Pulmonary artery endothelial cell (primary cell): ENCODE measurements at regions not wholly inside any gene's neighbourhood (a gene's known extent, or its start where the extent isn't known, plus 50 kb on each side); places are given as distances from the start of the nearest gene placed in this dataset.
"Not testable (repeated sequence)": the region's sequence is repeated elsewhere in the genome, so short reads cannot be mapped to it uniquely, and the experiment has no call there.

Source experiments
- DNase-seq: peaks from one replicate; pipeline ENCODE4 v3.0.0-alpha.2; 2011; ENCODE audit warnings: low read depth, low spot score

DNA sequence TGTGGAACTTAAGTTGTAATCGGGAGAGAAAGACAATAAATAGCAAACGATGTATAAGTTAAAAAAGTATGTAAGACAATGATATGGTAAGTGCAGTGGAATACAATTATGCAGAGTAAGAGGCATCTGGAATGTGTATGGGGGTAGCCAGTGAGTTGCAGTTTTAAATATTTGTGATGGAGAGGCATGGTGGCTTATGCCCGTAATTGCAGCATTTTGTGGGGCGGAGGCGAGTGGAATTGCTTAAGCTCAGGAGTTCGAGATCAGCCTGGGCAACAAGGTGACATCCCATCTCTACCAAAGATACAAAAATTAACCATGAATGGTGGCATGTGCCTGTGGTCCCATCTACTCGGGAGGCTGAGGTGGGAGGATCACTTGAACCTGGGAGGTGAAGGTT, 52.5 kb upstream of the WDFY3 start:
- no peak for DNase-seq

DNA sequence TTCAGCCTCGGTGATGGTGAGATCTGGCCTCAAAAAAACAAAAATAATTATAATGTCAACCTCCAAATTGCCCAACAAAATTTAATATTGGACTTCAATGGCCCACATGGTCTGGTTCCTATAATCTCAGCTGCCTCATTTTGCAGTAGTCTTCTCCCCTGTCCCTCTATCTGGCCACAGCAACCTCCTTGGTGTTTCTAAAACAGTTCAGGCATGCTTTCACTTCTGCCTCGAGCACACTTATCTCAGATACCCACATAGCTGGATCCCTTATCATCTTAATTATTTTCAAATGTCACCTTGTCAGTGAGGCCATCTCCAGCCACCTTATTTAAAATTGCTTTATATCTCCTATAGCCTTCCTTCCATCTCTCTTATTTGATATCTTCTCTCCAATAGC, 52.9 kb upstream of the WDFY3 start:
- DNase-seq = no peak

DNA sequence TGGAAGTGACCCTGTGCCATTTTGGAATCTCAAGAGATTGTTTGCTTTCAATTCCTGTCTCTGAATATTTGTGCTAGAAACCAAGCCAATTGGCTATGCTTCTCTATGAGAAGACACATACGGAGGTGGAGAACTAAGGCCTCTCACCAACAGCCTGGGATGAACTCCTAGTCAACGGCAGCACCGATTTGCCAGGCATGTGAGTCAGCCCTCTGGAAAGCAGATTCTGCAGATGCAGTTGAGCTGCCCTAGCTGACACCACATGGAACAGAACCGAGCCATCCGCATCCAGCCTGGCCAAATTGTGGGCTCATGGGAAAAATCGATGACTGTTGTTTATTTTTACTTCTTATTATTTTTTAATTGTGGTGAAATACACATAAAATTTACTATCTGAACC, 58.2 kb upstream of the WDFY3 start:
- DNase-seq = no peak

DNA sequence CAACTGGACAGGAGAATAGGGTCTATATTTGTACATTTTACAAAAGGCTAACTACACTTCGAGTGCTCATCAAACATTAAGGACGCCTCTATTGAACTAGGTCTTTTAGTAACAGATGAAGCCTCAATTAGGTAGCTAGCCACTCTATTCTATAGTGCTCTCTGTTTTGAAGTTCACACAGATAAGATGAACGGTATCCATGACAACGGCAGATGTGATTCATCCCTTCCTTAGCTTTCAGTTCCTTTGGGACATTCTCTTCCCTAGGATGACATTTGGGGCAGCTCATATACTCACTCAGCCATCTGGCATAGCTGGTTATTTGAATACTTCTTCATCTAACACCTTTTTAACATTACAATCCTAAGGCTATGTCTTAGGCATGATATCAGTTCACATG, 62.4 kb upstream of the WDFY3 start:
- no peak for DNase-seq

DNA sequence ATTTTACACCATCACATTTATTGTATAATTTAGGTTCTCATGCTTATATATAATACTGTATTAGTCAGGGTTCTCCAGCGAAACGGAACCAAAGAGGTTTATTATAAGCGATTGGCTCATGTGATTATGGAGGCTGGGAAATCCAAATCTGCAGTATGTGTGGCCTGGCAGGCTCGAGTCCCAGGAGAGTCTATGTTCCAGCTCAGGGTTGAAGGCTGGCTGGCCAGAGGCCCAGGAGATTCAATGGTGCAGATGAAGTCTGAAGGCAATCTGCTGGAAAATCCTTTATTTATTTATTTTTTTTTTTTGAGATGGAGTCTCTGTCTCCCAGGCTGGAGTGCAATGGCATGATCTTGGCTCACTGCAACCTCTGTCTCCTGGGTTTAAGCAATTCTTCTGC, 63.0 kb upstream of the WDFY3 start:
- DNase-seq = no peak

DNA sequence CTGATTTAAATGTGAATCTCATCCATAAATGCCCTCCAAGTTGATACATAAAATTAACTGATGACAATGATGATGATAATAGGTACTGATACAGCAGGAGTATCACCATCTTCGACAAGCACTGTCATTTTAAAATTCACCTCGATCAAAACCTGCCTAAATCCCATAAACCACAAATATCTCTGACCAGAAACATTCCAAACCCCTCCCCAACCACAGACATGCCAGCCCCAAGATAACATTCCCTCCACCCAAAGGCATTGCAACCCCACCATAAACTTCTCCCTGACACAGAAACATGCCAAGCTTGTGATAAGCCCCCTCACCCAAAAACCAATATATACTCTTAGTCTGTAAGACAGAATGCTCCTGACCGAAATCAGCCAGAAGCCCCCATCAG, 63.7 kb upstream of the WDFY3 start:
- DNase-seq = no peak

DNA sequence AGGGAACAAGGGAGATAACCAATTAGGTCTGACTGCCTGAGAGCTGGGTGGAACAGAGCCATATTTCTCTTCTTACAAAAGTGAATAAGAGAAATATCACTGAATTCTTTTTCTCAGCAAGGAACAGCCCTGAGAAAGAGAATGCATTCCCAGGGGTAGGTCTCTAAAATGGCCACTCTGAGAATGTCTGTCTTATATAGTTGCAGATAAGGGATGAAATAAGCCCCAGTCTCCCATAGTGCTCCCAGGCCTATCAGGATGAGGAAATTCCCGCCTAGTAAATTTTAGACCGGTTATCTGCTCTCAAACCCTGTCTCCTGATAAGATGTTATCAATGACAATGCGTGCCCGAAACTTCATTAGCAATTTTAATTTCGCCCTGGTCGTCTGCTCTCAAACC, 67.3 kb upstream of the WDFY3 start:
- DNase-seq = not testable (repeated sequence)

DNA sequence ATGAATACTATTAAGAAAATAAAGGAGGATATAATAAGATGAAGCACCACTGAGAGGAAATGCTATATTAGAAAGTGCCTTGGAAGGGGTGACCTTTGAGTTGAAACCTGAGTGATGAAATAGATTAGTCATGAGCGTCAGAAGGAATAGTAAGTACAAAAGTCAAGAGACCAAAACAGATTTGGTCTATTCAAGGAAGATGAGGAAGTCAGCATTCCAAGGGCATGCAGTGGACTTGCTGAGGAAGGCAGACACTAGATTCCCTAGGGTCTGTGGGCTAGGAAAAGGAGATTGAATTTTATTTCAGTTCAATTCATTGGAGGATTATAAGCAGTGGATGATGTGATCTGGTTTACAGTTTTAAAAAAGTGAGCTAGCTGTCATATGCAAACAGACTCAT, 73.0 kb upstream of the WDFY3 start:
- no peak for DNase-seq

DNA sequence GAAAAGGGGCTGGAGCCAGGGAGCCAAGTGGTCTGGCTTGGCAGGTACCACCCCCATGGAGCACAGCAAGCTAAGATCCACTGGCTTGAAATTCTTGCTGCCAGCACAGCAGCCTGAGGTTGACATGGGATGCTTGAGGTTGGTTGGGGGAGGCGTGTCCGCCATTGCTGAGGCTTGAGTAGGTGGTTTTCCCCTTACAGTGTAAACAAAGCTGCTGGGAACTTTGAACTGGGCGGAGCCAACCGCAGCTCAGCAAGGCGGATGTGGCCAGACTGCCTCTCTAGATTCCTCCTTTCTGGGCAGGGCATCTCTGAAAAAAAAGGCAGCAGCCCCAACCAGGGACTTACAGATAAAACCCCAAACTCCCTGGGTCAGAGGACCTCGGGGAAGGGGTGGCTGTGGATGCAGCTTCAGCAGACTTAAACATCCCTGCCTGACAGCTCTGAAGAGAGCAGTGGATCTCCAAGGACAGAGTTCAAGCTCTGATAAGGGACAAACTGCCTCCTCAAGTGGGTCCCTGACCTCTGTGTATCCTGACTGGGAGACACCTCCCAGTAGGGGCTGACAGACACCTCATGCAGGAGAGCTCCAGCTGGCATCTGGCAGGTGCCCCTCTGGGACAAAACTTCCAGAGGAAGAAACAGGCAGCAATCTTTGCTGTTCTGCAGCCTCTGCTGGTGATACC, 77.5 kb upstream of the WDFY3 start:
- not testable (repeated sequence) for DNase-seq

DNA sequence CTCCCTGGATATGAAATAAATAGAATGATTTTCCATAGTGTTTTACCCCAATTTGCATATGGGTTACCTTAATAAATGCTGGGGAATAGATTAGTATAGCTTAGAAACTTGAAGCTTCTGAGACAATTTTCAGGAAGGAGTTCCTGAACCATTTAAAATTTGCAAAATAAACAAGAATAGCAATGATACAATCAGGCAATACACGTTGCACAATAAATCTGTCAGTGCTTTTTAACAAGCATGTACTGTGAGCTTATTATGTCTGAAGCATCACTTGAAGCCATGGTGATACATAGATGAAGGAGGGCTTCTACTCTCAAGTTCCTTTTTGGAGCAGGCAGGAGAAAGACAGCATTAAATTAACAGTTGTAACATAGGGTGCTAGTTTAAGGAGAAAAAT, 84.2 kb upstream of the WDFY3 start:
- no peak for DNase-seq

DNA sequence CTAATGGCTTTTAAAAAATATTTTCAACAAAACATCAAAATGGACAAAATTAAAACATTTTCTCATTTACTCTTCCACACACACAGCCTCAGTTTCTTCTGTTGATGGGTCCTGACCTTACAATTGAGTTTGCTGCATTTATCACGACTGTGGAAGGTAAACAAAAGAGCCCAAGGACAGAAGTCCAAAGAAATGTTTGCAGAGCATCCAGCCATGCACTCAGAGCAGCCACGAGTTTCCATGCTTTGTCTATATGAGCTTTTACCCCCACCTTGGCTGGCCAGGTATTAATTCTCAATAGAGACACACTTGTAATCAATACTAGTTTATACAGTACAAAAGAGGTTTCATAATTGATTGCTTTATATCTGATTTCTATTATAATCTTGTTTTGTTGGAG, 85.0 kb upstream of the WDFY3 start:
- no peak for DNase-seq

DNA sequence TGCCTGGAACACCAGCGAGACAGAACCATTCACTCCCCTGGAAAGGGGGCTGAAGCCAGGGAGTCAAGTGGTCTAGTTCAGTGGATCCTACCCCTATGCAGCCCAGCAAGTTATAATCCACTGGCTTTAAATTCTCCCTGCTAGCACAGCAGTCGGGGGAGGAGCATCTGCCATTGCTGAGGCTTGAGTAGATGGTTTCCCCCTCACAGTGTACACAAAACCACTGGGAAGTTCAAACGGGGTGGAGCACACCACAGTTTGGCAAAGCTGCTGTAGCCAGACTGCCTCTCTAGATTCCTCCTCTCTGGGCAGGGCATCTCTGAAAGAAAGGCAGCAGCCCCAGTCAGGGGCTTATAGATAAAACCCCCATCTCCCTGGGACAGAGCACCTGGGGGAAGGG, 88.4 kb upstream of the WDFY3 start:
- DNase-seq = not testable (repeated sequence)

DNA sequence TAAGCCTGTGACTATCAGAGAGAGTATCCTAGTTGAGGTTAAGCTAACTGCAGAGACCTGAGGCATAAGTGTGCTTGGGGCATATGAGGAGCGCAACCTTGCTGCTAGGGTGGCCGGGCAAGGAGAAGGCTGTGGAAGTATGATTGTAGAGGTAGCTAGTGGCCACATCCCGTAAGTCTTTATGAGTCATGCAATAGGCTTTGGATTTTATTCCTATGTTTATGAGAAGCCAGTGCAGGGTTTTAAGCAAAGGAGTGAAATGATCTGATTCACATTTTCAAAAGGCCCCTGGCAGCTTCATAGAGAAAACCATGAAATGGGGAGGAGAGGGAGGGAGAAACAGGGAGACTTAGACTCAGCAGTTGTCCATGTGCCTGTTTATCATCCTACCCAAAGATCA, 92.1 kb upstream of the WDFY3 start:
- DNase-seq = no peak

DNA sequence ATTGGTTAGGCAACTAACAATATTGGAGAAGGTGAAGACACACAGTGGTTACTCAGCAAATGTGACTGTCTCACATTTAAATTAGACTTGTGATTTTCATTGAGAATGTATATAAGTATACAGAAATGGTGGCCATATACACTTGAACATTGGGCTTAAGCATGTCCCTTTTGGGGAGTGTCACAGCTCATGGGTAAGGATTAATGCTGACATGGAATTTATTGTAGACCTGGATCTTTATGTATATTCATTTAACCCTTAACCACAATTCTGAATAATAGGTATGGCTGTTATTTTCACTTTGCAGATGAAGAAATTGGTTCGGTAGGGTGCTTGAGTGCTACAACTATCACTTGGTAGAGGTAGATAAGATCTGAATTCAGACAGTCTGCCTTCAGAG, 95.5 kb upstream of the WDFY3 start:
- no peak for DNase-seq

DNA sequence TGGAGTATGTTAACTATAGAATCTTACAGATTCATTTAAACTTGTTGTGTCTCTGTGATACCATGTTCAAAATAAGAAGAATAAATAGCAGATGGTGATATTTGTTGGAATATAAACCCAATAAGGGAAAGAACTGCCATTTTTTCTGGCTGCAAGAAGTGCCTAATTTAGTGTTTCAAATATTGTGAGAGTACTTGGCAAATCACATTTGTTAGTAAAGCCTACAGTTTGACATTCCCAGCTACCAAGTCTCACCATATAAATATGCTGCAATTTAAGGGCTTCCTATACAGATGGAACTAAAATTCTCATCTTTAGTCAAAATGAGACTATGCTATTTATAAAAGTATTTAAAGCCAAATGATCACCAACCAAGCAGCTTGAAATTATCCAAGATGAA, 96.0 kb upstream of the WDFY3 start:
- DNase-seq = no peak

DNA sequence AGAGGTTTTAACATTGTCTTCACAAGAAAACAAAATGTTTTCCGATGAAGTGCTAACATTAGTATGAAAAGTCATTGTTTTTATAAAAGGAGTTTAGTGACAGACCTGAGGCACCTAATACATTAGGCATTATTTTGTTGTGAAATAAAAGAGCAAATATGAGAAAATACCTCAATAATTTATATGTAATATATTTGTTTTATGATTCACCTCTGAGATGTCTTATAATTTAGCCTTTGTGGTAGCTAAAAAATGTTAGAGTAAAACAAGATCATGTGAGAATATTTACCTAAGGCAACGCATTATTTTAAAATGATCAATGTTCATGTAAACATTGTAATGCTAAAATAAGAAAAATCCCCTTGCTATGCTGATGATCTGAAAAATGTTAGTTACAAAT, 100.9 kb upstream of the WDFY3 start:
- no peak for DNase-seq

DNA sequence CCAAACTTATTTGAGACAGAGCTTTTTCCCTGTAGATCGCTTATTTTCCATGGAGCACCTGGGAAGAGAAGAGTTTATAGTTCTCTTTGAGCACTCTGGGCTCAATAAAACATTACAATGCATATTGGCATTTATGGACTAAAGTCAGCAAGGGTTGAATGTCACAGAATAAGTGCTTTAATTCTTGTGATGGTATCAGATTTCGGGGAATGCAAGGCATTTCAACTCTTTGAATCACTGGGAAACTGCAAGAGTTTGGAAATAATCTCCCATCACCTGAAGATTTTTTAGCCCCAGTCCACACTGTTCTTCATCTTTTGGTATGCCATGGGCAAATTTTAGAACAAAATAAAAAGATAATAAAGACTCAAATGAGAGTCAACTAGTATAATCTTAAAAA, 111.5 kb upstream of the WDFY3 start:
- no peak for DNase-seq

DNA sequence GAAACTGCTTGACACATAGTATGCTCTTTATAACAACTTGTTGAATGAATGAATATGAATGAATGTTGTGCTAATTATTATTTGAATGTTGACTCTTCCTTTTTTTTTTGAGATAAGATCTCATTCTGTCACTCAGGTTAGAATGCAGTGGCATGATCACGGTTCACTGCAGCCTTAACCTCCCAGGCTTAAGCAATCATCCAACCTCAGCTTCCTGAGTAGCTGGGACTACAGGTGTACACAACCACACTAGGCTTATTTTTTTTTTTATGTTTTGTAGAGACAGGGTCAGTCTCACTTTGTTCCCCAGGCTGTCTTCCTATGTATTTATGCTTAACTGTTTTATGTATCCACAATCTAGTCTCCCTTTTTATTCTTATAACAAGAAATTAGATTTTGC, 114.7 kb upstream of the WDFY3 start:
- no peak for DNase-seq

DNA sequence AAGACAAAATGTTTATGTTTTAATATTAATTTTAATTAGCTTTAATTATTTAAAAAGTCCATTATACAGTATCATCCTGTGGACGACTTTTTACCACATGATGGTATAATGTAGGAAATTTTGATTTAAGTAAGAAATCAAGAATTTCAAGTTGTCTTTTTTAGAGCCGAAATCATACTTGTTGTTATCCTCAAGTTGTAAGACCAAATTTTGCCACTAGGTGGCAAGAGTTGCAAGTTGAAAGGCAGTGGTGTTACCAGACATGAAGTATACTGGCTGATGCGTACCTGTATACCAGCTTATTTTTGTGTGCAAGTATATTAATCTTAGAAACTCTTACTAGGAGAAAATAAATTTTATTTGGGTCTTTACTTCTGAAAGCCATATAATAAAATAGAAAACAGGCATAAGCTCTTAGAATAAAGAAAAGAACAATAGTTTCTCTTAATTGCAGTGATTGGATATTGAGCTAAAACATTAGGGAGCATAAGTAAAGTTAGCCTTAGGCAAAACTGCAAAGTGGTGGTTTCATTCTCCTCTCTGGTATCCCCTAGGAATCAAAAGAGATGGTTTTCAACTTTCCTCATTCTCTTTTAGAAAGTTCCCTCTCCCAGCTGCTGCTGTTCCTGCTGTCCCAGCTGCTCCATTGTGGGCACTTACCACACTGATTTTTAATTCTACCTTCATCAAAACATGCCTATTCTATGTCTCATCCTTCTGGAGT, 118.0 kb upstream of the WDFY3 start:
- peak; percentile 39 for DNase-seq

DNA sequence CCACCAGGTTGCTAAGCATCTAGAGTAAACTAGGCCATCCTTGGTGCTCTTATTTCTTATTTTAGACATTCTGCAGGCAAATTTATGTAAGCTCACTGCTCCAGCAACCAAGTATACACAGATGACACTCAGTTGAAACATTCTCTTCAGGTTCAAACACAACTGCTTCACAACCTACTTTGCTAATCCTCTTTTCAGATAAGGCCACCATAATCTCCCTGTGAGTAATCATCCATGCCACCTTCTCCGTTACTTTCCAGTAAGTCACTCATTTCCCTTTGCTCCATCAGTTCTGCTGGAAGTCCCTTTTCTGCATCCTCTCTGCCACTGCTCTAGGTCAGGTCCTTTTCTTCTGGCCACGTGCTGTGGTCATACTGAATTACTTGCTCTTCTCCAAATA, 120.2 kb upstream of the WDFY3 start:
- no peak for DNase-seq

DNA sequence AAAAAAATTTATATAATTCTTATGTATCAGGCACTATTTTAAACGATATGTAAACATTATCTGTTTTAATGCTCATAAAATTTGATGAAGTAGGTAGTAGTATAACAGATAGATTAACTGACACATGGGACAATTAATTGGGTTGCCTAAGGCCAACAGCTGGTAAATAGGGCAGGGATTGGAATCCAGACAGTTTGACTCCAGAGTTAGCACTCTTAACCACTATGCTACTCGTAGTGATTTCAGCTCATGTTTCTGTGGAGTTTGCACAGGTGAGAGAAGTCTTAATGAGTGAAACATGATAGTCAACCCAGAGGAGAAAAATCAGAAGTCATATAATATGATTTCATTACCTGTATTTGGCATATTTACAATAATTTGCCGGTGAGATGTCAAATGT, 126.0 kb upstream of the WDFY3 start:
- DNase-seq = no peak

DNA sequence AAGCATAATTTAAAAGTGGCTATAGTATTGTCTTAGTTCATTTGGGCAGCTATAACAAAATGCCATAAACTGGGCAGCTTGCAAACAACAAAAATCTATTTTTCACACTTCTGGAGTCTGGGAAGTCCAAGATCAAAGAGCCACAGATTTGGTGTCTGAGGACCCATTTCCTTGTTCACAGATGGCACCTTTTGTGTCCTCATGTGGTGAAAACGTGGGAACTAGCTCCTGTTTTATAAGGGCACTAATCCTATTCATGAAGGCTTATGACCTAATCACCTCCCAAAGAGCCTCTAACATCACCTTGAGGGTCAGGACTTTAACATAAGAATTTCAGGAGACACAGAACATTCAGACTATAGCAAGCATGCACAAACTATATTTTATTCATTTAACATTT, 126.5 kb upstream of the WDFY3 start:
- DNase-seq = no peak

DNA sequence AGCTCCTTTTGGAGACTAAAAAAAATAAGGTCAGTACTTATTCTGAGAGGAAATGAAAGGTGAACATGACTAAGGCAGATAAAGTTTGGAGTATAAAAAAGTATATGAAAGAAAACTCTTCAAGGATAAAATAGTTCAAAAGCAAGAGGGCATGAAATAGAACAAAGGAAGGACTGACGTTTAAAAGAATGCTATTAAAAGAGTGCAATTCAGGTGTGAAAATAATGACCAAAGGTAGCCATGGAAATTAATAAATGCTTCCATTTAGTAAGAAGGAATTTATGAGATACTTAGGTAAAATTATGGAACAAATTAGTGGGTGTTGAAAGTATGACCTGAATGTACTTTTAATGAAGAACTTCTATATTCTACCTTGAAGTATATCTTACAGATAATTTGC, 128.2 kb upstream of the WDFY3 start:
- DNase-seq = no peak

DNA sequence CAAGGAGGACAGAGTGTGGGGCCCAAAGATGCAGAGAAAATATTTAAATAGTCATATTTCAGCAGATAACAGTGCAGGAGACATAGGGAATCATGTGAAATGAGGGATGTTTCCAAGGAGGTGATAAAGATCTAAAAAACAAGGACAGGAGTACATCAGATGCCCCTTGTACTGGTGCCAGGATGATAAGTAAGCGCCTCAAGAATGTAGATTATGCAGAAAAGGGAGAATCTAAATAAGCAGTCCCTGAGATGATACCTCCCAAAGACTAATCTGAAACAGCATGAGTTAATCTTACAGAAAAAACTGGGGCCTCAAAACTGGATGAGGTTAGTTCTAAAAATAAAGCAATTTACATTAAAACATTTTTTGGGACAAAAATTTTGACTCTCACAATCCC, 136.1 kb upstream of the WDFY3 start:
- no peak for DNase-seq
